PC-9 (cell line): ENCODE measurements at regions not wholly inside any gene's neighbourhood (a gene's known extent, or its start where the extent isn't known, plus 50 kb on each side); places are given as distances from the start of the nearest gene placed in this dataset.

ENCODE experiments used
- CTCF ChIP-seq: fragments of 200-600 bp; sonication (generic); conservative IDR thresholded peaks from 2 replicates; pipeline ENCODE4 v1.6.1; 2017; ENCODE audit warnings: mixed run types, antibody characterized with exemption, mild to moderate bottlenecking, moderate library complexity
- EZH2 ChIP-seq: fragments of 200-600 bp; sonication (generic); IDR thresholded peaks from 2 replicates; pipeline ENCODE4 v1.8.0; 2017; ENCODE audit warnings: antibody characterized with exemption, low read depth

DNA sequence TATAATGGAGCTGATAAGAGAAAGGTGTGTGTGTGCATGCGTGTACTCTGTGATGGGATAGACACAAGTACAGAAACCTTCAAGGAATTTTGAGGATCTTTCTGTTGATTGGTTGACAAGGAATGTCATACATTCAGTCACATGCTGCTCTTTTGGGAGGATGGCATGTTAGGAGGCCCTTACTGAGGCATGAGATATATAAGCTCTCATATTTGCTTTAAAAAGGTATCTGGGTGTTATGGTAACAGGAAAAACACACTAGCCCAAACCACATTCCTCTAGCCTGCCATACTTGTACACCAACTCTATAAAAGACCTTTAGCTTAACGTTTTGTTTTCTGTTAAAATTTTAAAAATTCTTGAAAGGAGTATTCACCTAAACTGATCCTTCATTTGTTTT lies 72.5 kb upstream of the EGFR start:
- TF ChIP-seq CTCF (no peak), EZH2 (no peak)
